ENCODE measurements at regions not wholly inside any gene's neighbourhood (a gene's known extent, or its start where the extent isn't known, plus 50 kb on each side); places are given as distances from the start of the nearest gene placed in this dataset.

DNA sequence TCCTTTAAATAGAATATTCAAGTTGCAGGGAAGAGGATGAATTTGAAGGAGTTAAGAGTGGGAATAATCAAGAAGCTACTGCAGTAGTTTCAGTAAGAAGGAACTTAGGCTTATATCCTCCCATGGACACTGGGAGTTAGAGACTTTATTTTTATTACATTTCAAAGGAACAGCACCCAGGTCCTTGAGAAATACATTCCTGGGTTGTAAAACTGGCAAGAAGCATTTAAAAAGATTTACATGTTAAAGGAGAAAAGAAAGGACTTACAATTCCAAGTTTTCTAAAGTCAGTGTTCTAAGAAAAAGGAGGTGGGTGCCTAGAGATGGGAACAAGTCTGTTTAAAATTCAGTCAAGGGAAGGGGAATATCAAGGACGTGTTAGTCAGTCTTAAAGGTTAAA is 306.9 kb downstream of the JRKL start:
- TF ChIP-seq POLR2A (IDR thresholded peaks at IDR 0.05; ENCODE audit: low read depth, low read length) = no peak
- TF ChIP-seq POLR2AphosphoS5 (IDR thresholded peaks at IDR 0.05; ENCODE audit: insufficient read depth, low read depth, low read length) = no peak
- no peak for TF ChIP-seq FOS (IDR thresholded peaks at IDR 0.05; ENCODE audit: borderline replicate concordance, insufficient read depth, low read length)
- TF ChIP-seq, protein P1, sequence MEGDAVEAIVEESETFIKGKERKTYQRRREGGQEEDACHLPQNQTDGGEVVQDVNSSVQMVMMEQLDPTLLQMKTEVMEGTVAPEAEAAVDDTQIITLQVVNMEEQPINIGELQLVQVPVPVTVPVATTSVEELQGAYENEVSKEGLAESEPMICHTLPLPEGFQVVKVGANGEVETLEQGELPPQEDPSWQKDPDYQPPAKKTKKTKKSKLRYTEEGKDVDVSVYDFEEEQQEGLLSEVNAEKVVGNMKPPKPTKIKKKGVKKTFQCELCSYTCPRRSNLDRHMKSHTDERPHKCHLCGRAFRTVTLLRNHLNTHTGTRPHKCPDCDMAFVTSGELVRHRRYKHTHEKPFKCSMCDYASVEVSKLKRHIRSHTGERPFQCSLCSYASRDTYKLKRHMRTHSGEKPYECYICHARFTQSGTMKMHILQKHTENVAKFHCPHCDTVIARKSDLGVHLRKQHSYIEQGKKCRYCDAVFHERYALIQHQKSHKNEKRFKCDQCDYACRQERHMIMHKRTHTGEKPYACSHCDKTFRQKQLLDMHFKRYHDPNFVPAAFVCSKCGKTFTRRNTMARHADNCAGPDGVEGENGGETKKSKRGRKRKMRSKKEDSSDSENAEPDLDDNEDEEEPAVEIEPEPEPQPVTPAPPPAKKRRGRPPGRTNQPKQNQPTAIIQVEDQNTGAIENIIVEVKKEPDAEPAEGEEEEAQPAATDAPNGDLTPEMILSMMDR (IDR thresholded peaks at IDR 0.05; ENCODE audit: extremely low read depth in 1 of 2, insufficient read depth in 1 of 2, low read depth in 1 of 2, low read length in 2 of 2) = no peak
- TF ChIP-seq, protein P2, sequence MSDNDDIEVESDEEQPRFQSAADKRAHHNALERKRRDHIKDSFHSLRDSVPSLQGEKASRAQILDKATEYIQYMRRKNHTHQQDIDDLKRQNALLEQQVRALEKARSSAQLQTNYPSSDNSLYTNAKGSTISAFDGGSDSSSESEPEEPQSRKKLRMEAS (IDR thresholded peaks at IDR 0.05; ENCODE audit: insufficient read depth, insufficient read length) = no peak

Data from endothelial cell of umbilical vein (primary cell).